Activated CD4-positive, alpha-beta T cell treated with anti-CD3 and anti-CD28 coated beads, Interleukin-2, amount 50 U/mL, for 16 hours (primary cell): ENCODE measurements at regions not wholly inside any gene's neighbourhood (a gene's known extent, or its start where the extent isn't known, plus 50 kb on each side); places are given as distances from the start of the nearest gene placed in this dataset.
"Not testable (repeated sequence)": the region's sequence is repeated elsewhere in the genome, so short reads cannot be mapped to it uniquely, and the experiment has no call there.

Experiments
- DNase-seq: peaks from one replicate; pipeline ENCODE4 v3.0.0-alpha.2; 2020

DNA sequence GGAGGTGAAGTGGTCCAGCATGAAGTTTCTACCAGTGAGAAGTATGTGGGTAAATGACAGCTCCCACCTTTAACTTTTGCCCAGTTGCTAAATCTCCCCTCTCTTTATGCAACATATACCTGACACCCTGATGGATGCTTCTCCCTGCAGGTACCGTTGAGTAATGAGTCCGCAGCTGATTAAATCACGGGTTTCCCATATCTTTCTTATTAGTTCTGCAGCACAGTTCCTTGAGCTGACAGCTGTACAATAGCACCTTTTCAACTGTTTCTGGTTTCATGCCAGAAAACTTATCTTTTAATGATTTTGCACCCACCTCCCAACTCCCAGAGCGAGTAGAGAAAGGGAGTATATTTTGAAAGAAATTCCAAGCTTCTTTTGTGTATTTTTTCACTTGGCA is 161.0 kb upstream of the TUT7 start:
- no peak for DNase-seq

DNA sequence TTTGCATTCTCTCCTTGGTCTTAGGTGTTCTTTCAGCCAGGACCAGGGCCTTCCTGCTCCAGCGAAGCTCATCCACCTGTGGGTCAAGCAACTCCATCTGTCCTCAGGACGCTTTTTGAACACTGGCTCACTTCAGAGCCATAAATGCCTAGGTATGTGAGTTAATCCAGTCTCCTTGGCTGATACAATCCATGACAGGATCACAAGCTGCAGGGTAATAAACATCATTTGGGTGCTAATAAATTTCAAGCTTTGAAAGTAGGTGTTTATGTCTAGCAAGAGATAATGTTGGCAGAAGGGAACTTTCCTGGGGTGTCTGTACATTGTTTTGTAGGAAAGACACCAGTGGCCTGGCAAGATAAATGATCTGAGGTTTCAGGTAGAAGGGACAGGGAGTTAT is 159.2 kb upstream of the TUT7 start:
- no peak for DNase-seq

DNA sequence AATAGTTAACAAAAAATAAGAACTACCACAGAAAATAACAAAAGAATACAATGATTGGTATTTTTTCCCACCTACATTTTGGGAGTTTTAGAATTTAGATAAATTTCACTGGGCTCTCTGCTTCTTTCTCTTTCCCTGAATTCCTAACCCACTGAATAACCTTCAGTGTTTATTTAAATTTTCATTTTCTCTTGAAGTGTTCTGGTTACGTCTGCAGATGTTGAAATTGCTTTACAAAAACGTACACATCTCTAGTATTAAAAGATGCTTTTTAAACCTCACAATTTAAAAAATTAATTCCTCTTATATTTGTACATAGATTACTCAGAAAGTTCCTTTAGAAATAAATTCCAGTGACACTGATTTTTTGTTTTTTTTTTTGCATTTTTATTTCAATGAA is 158.7 kb upstream of the TUT7 start:
- DNase-seq, result no peak

DNA sequence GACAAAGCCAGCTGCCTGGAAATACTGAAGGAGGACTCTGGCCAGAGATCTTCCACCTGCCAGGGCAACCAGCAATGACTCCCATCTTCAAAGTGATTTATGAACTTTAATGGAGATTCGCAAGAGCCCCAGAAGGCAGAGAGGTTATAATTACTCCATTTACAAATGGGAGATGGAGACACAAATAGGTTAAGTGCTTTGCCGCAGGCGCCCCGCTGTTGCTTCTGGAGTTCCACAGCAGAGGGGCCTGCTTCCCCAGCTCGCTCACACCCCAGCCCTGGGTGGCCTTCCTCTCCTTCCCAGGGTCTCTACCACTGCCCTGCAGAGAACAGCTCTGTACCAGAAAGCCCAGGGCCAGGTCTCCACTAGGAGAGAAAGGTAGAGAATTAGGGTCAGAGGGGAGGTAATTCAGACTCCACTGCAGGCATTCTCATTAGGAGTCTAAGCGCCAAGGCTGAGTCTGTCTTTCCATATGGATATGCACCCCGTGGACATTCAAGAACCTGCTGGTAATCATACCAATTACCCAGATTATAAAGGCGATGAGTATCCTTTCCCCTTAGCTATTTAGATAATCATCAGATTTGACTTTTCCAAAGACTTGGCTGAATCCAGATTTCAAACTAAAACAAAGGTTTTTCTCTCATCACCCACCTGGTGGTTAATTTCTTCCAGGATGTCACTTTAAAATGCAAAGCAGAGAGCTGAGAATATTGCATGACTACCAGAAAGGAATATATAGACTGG is 157.6 kb upstream of the TUT7 start:
- no peak for DNase-seq

DNA sequence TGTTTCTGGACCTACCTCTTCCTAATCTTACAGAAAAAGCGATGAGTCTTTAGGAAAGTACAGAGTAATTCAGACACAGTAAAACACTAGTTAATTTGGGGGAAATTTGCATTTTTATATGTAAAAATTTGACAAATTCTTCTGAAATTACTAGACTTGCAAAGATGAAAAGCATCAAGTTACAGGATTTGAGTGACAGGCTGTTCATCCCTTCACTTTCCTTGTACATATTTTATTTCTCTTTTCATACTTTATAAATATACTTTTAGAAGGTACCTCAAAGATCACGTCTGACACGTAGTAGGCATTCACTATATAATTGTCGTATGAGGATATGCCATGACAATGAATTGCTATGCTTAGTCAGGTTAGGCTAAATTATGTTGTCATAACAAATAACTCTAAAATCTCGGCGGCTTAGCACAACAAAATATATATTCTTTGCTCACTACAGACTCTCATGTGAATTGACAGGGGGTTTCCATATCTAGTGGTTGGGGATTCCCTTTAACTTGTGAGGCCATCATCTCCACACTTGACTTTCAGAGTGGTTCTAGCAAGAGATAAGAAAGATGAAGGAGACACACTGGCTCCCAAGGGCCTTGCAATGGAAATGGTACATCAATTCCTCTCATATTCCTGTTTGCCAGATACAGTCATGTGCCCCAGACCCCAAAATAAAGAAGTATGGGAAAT is 154.1 kb upstream of the TUT7 start:
- DNase-seq, result no peak

DNA sequence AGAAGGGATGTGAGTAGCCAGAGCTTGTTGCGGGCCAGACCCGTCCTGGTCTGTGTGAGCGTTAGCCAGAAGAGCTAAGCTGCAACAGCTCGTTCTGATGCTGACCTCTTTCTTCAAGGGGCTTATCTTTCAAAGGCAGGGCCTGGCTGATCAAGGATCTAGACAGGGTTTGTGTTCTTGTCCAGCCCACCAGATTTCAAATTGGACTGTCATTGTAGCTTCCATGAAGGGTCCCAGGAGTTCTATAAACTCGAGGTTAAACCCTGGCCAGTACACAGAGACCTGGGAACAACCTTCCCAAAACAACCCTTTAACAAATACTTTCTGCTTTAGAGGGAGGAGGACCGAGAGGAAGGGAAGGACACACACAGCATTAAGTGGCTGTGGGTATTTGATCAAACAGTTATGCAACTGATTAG is 153.0 kb upstream of the TUT7 start:
- DNase-seq, result no peak

DNA sequence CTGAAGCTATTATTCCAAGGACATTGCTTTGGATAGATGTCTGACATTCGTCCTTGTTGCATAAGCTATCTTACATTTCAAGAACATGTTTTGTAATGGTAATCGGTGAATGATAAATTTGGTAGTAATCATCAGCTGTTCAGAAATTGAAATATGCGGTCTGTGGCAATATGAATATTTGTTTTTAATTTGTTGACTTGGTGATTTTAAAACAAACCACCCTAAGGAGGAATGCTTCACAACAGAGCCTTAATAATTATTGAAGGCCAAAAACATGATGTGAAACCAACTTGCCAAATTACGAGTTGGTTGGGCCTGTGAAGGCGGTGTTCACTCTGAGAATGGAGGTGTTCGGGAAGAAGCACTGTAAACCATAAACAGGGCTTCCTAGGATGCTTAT is 149.7 kb upstream of the TUT7 start:
- DNase-seq, result no peak

DNA sequence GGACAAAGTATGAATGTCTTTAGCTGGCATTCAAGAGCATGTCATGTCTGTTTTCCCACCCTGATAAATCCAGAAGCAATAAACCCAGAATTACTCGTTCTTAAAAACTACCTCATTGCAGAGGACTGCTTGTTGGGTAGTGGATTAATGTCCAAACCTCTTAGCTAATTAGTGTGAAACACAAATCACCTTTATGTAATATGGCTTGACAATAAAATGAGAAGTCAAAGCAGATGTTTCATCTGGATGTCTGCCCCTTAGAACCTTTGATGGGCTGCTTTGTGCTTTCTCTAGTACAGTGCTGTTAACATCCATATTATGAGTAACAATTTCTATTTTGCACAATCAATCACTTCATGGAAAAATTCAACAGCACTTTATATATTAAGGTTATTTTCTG is 149.1 kb upstream of the TUT7 start:
- DNase-seq, result no peak

DNA sequence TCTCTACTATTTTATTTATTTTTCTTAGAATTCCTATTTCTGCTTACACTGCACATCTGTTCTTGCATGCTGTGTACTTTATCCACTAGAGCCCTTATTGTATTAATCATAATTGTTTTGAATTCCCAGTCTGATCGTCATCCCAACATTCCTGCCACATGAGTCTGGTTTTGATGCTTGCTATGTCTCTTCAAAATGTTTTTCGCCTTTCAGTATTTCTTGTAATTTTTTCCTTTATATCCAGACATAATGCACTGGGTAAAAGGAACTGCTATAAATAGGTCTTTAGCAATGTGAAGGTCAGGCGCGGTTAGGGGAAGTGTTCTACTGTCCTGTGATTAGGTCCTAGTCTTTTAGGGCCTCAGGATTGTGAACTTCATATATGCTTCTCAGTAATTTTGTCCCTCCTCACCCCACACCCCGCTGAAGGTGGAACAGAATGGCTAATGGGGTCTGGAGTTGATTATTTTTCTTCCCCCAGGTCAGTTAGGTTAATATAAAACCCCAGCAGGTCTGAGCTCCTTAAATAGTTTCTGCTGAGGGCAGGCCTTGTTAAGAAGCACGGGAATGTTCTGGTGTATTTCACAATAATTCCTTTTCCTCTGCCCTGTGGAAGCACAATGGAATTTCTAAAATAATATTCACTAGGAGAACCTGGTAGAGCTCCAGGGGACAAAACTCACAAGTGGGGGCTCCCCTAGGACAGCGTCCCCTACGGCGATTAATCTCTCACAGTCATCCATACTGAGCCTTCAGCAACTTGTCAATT is 146.6 kb upstream of the TUT7 start:
- DNase-seq, result no peak

DNA sequence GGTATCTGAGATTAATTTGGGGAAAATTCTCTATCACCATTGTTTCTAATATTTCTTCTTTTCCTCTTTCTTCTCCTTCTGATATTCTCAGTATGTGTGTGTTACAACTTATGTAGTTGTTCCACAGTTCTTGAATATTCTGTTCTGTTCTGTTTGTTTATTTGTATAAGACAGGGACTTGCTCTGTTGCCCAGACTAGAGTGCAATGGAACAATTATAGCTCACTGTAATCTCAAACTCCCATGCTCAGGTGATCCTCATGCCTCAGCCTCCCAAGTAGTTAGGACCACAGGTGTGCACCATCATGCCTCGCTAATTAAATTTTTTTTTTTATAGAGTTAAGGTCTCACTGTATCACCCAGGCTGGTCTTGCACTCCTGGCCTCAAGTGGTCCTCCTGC is 145.8 kb upstream of the TUT7 start:
- no peak for DNase-seq

DNA sequence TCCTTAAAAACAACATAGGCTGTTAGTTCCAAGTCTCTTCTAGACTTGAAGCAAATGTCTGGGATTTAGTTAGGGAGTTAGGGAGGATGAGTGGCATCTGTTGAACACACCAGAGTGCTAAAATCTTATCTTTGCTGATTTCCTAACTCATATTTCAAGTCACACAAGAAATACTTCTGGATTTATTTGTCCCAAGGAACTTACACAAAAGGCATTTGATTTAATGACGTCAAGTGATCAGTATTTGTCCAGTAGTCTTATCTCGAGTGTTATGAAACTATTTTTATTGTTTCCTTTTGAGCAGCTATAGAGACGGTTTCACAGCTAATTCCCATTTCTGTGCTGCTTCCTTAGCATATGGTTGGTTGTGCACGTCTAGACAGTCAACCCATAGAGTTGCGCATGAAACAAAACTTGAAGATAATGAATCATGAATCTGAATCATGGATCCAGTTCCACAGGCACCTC is 140.5 kb upstream of the TUT7 start:
- DNase-seq, result no peak

DNA sequence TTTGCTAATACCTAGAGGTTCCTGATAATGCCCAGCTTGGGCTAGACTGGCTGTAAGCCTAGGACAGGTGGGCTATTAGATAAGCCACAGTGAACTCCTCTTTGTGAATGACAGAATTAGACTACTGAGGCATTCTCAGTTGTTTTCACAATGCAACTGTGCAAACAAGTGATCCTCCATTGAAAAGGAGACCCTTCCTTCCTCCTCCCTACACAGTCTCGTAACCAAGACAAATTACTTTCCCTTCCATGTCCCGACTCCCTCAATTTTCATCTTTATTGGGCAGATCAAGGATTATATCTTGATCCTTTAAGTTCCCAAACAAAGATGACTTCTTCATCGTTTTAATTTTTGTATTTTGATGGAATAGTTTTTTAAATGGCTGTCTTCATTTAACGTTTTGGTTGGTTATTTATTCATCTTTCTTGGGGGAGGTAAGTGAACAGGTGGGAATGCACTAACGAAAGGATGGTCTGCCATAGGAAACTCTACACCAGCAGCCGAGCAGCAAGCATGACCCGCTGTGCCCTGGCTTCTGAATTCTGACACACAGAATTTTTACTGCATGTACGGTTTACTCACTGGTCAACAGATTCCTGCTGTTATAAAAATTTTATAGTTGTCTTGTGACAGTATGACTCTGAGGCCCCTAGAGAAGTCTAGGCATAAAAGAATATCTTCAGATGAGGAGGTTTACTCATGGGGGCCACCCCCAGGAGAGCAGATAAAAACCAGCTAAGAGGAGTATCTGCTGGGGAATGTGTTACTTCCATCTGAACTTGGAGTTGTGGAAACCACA is 137.5 kb upstream of the TUT7 start:
- DNase-seq, result no peak

DNA sequence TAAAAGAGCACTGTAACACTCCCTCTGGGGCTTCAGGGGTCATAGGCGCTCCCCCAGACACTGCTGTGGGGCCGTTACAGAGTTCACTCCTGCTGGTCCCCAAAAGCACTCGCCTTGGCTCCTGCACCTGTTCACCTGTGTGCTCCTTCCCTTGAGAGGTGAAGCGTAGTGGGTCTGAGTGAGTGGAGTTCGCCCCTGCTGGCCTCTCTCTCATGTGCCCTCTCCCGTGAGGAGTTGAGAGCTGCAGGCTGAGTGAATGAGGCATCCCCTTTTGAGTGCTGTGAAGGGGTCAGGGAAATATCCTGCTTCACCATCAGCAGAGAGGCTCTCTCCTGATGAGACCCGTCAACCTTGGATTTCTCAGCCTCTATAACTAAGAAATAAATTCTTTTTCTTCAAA is 134.6 kb upstream of the TUT7 start:
- DNase-seq, result no peak

DNA sequence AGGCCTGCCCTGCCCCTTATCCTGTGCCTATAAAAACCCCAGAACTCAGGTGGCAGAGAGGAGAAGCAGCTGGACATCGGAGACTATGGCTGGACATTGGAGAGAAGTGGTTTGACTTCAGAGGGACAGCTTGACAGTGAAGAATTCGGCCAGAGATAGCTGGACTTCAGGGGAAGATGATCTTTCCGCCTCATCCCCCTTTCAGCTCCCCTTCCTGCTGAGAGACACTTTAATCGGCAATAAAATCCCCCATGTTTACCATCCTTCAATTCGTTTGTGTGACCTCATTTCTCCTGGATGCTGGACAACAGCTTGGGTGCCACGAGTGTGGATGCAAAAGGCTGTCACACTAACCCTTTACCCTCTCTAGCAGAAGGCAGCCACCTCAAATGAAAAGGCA is 134.1 kb upstream of the TUT7 start:
- no peak for DNase-seq

DNA sequence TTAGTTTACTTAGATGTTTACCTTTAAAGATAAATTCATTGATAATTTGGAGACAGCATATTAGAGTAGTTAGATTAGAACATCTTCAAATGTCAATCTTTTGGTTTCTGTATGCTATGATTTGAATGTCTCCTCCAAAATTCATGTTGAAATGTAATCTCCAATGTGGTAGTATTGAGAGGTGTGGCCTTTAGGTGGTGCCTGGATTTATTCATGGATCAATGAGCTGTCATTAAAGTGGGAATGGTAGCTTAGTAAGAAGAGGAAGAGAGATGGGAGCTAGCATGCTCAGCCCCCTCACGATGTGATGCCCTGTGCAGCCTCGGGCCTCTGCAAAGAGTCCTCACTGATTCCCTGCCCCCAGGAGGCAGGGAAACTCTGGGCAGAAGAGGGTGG is 133.6 kb upstream of the TUT7 start:
- no peak for DNase-seq

DNA sequence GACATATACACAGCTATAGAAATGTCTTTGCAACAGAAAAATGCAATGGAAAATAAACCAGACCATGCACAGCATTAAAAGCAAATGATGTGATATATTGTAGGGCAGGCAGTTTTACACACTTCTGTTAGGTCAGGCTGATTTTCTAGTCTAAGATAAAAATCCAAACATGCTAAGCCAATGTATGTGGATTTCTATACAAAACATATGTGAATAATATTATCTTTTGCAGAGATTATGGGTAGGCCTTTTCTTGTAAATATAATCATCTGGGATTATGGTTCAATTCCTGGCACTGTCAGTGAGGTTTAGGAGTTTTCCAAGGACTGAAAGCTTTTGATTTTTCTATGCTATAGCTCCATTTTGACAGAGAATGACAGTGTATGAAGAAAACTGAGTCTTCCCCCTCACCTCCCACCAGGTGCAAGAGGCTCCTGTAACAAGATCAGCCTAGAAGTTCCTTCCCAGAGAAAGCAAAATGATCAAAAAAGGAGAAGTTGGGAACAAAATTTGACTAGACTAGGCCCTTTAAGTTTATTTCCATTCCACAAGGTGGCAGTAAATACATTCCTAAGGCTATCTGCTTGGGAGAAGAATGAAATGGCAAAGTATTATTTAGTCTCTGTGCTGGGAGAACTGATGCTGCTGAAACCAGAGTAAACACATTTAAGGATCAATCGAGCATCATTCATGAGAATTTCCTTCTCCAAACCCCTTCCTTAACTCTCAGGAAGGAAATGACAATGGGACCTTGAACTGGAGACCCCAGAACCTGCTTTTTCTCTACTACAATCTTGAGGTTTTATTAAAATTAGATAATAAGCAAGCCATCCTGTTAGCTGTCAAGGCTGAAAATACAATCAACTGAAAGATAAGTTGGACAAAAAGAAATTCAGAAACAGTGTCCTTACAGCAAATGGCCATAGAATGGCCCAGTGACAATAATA is 133.0 kb upstream of the TUT7 start:
- peak; percentile 37 for DNase-seq

DNA sequence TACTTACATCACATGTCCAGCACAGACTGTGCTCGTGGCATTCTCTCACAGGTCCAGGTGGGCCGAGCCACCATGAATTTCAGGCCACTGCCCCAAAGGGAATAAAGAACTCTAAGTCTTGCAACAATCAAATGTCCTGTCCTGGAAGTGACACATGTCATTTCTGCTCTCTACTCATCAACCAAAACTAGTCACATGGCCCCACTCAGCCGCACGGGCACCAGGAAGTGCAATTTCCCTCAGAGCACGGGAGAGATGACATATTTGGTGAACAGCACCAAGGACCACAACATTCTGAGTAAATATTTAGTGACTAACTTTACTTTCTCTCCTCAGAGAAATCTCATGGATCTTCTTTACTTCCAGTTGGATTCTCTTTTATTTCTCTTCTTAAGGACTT is 131.1 kb upstream of the TUT7 start:
- peak; percentile 57 for DNase-seq

DNA sequence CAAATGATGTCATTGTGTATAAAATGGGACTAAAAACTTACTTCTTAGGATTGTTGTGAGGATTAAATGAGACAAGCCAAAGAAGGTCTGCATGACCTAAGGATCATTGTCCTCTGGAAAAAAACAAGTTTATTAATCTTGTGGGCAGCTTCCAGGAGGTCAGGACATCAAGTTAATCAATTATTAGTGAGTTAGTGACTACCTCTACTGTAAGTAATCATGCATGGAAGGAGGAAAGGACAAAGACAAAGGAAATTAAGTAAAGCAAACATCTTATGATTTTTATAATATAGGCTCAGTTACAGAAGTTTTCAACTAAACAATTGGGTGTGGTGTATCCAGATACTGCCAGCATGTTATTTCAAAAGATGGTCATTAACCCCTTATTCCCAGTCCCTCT is 129.3 kb upstream of the TUT7 start:
- no peak for DNase-seq

DNA sequence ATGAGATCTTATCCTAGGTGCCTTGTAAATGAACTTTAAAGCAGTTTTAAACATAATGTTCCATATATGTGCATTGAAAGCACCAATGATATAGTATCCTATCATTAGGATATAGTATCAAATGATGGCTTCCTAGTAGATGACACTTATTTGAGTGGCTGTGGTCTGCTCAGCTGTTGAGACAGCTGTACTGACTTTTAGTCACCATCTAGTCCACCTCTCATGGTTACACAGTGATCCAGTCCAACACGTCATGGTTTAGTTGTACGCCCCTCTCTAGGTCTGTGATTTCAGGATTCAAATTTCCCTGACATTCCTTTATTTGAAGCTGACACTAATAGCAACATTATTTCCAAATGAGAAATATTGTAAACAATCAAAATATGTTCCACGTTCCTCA is 127.3 kb upstream of the TUT7 start:
- DNase-seq, result no peak

DNA sequence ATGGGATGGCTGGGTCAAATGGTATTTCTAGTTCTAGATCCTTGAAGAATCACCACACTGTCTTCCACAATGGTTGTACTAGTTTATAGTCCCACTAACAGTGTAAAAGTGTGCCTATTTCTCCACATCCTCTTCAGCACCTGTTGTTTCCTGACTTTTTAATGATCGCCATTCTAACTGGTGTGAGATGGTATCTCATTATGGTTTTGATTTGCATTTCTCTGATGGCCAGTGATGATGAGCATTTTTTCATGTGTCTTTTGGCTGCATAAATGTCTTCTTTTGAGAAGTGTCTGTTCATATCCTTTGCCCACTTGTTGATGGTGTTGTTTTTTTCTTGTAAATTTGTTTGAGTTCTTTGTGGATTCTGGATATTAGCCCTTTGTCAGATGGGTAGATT is 121.0 kb upstream of the TUT7 start:
- DNase-seq, result not testable (repeated sequence)

DNA sequence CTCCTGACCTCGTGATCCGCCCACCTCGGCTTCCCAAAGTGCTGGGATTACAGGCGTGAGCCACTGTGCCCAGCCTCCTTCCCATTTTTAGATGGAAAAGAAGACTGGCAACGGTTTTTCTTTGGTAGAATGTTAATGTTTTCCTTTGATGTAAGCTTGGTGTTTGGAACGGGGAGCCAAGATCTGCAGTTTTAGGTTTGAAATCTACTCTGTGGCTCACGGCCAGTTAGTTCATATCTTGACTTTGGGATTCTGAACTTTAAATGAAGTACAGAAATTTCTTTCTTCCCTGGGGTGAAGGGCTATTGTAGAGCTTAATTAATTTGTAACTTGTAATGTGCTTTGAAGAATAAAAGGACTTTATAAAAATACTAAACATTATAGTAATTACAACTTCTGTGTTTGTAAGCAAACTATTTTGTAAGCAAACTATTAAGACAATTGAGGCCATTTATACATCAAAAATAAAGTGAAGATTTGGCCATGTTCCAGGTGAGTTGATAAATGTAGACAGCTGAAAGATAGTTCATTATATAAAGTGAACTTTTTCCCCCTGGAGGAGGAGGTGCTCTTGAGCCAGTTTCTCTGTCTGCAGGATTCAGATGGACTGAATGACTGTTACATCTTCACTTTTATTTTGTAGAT is 117.1 kb upstream of the TUT7 start:
- DNase-seq, result no peak
